ENCODE measurements at regions not wholly inside any gene's neighbourhood (a gene's known extent, or its start where the extent isn't known, plus 50 kb on each side); places are given as distances from the start of the nearest gene placed in this dataset.
"Not testable (repeated sequence)": the region's sequence is repeated elsewhere in the genome, so short reads cannot be mapped to it uniquely, and the experiment has no call there.

GRCh38 chr6:98067375-98067774 lies 767.0 kb upstream of the POU3F2 start:
- H2AFZ ChIP-seq (ENCODE audit: low read depth, low read length) = no peak overlapping the region
- Mint-ChIP-seq H3K27ac (ENCODE audit: unreplicated experiment) (no peak overlapping the region), H3K27me3 (ENCODE audit: low read depth, unreplicated experiment) (no peaks in the 10 kb centered on the region), H3K4me1 (ENCODE audit: low read depth, unreplicated experiment) (no peaks in the 10 kb centered on the region), H3K9me3 (ENCODE audit: unreplicated experiment) (peaks cover 4% of the 10 kb centered on the region), H3K36me3 (ENCODE audit: low read depth, unreplicated experiment) (no peaks in the 10 kb centered on the region), H3K4me3 (ENCODE audit: unreplicated experiment) (no peak overlapping the region)
- no peaks in the 10 kb centered on the region for H3K36me3 ChIP-seq (ENCODE audit: insufficient read depth, low read length)
- H3K27ac ChIP-seq (ENCODE audit: low read depth, low read length) = no peak overlapping the region
- no peak overlapping the region for H3K4me3 ChIP-seq (ENCODE audit: insufficient read depth, low read depth, low read length)
- no peak for TF ChIP-seq EZH2 (IDR thresholded peaks at IDR 0.05; ENCODE audit: insufficient read depth, low read length)
- TF ChIP-seq CTCF (IDR thresholded peaks at IDR 0.05; ENCODE audit: insufficient read depth, low read depth, low read length) = no peak
- H3K79me2 ChIP-seq (ENCODE audit: insufficient read depth, low read length) = no peaks in the 10 kb centered on the region
- no peak overlapping the region for H3K9ac ChIP-seq (ENCODE audit: low read length)
- H3K4me2 ChIP-seq (ENCODE audit: low read length) = no peak overlapping the region
- DNase-seq (ENCODE audit: low read depth) (no peak), FAIRE-seq (no peak)
- no peaks in the 10 kb centered on the region for H3K9me3 ChIP-seq (ENCODE audit: insufficient read depth, low read depth, low read length)
- H4K20me1 ChIP-seq (ENCODE audit: insufficient read depth, low read length) = no peaks in the 10 kb centered on the region
- H3K4me1 ChIP-seq (ENCODE audit: insufficient read depth, low read length) = no peaks in the 10 kb centered on the region
- no peaks in the 10 kb centered on the region for H3K27me3 ChIP-seq (ENCODE audit: insufficient read depth, low read length)

GRCh38 chr6:98088537-98088936 lies 745.8 kb upstream of the POU3F2 start:
- not testable (repeated sequence) for H3K4me2 ChIP-seq (ENCODE audit: low read length); H3K9me3 ChIP-seq (ENCODE audit: insufficient read depth, low read depth, low read length); H3K27ac ChIP-seq (ENCODE audit: low read depth, low read length); H3K4me3 Mint-ChIP-seq (ENCODE audit: unreplicated experiment); FAIRE-seq; H3K36me3 Mint-ChIP-seq (ENCODE audit: low read depth, unreplicated experiment); H3K4me1 ChIP-seq (ENCODE audit: insufficient read depth, low read length); H2AFZ ChIP-seq (ENCODE audit: low read depth, low read length); H3K4me1 Mint-ChIP-seq (ENCODE audit: low read depth, unreplicated experiment); H4K20me1 ChIP-seq (ENCODE audit: insufficient read depth, low read length); H3K27me3 Mint-ChIP-seq (ENCODE audit: low read depth, unreplicated experiment); H3K9ac ChIP-seq (ENCODE audit: low read length); H3K4me3 ChIP-seq (ENCODE audit: insufficient read depth, low read depth, low read length); H3K27me3 ChIP-seq (ENCODE audit: insufficient read depth, low read length); DNase-seq (ENCODE audit: low read depth); H3K9me3 Mint-ChIP-seq (ENCODE audit: unreplicated experiment); H3K79me2 ChIP-seq (ENCODE audit: insufficient read depth, low read length); H3K36me3 ChIP-seq (ENCODE audit: insufficient read depth, low read length); H3K27ac Mint-ChIP-seq (ENCODE audit: unreplicated experiment)

- Histone ChIP-seq H3K27ac (ENCODE audit: low read depth, low read length) (no peak overlapping the region), H3K79me2 (ENCODE audit: insufficient read depth, low read length) (no peaks in the 10 kb centered on the region), H3K4me3 (ENCODE audit: insufficient read depth, low read depth, low read length) (no peak overlapping the region), H2AFZ (ENCODE audit: low read depth, low read length) (no peak overlapping the region), H3K4me1 (ENCODE audit: insufficient read depth, low read length) (no peaks in the 10 kb centered on the region), H3K4me2 (ENCODE audit: low read length) (no peak overlapping the region), H4K20me1 (ENCODE audit: insufficient read depth, low read length) (no peaks in the 10 kb centered on the region), H3K36me3 (ENCODE audit: insufficient read depth, low read length) (no peaks in the 10 kb centered on the region), H3K27me3 (ENCODE audit: insufficient read depth, low read length) (no peaks in the 10 kb centered on the region), H3K9ac (ENCODE audit: low read length) (no peak overlapping the region), H3K9me3 (ENCODE audit: insufficient read depth, low read depth, low read length) (no peaks in the 10 kb centered on the region)
- FAIRE-seq (no peak), DNase-seq (ENCODE audit: low read depth) (no peak)
- no peak for TF ChIP-seq EZH2 (IDR thresholded peaks at IDR 0.05; ENCODE audit: insufficient read depth, low read length)
- TF ChIP-seq CTCF (IDR thresholded peaks at IDR 0.05; ENCODE audit: insufficient read depth, low read depth, low read length) = no peak
- Mint-ChIP-seq H3K4me3 (ENCODE audit: unreplicated experiment) (no peak overlapping the region), H3K27me3 (ENCODE audit: low read depth, unreplicated experiment) (no peaks in the 10 kb centered on the region), H3K9me3 (ENCODE audit: unreplicated experiment) (peaks cover 4% of the 10 kb centered on the region), H3K4me1 (ENCODE audit: low read depth, unreplicated experiment) (no peaks in the 10 kb centered on the region), H3K27ac (ENCODE audit: unreplicated experiment) (no peak overlapping the region), H3K36me3 (ENCODE audit: low read depth, unreplicated experiment) (no peaks in the 10 kb centered on the region)
Observed at GRCh38 chr6:98092331-98092730, 742.0 kb upstream of the POU3F2 start.
